Keratinocyte (primary cell): ENCODE measurements at regions not wholly inside any gene's neighbourhood (a gene's known extent, or its start where the extent isn't known, plus 50 kb on each side); places are given as distances from the start of the nearest gene placed in this dataset.

Experiments used
- DNase-seq: peaks from one replicate; pipeline ENCODE4 v3.0.0-alpha.2; 2011; ENCODE audit warnings: low read depth, missing footprints, low spot score
- FAIRE-seq: peaks from 2 replicates; lab custom pipeline; 2011; peaks lifted over from hg19 to GRCh38; lab: Jason Lieb, UNC
- H2AFZ ChIP-seq: 2 replicates; pipeline ENCODE4 v1.6.0; 2012; ENCODE audit warnings: low read length, control low read depth, inconsistent platforms; ENCODE audit not compliant: control insufficient read depth
- H3K27ac ChIP-seq: 2 replicates; pipeline ENCODE4 v1.5.1; 2011; ENCODE audit warnings: low read length; ENCODE audit not compliant: control insufficient read depth, insufficient read depth
- H3K27me3 ChIP-seq: 3 replicates; pipeline ENCODE4 v1.6.0; 2011; ENCODE audit warnings: low read length; ENCODE audit not compliant: control insufficient read depth, insufficient read depth; ENCODE audit errors: extremely low read depth
- H3K36me3 ChIP-seq, 2 experiments: 2 replicates in 1 of 2; 3 replicates in 1 of 2; pipeline ENCODE4 v1.5.1; 2011; ENCODE audit warnings: low read length in 2 of 2, mild to moderate bottlenecking in 1 of 2; ENCODE audit not compliant: control insufficient read depth in 2 of 2, insufficient read depth in 2 of 2; ENCODE audit errors: extremely low read depth in 1 of 2
- H3K4me1 ChIP-seq: 3 replicates; pipeline ENCODE4 v1.5.1; 2011; ENCODE audit warnings: low read length; ENCODE audit not compliant: control insufficient read depth, insufficient read depth; ENCODE audit errors: extremely low read depth
- H3K4me2 ChIP-seq: 3 replicates; pipeline ENCODE4 v1.6.0; 2011; ENCODE audit warnings: low read depth, low read length; ENCODE audit not compliant: control insufficient read depth, insufficient read depth; ENCODE audit errors: extremely low read depth
- H3K4me3 ChIP-seq, 3 experiments: fragments of 200-600 bp in 1 of 3; sonication (generic) in 1 of 3; 2 replicates in 2 of 3; 3 replicates in 1 of 3; pipeline ENCODE4 v1.5.1; 2011 to 2016; ENCODE audit warnings: low read length in 3 of 3, mild to moderate bottlenecking in 3 of 3, control low read depth in 2 of 3, inconsistent platforms in 1 of 3, low read depth in 1 of 3, mixed read lengths in 1 of 3, mixed run types in 1 of 3, moderate library complexity in 1 of 3; ENCODE audit not compliant: control insufficient read depth in 2 of 3, insufficient read depth in 2 of 3; ENCODE audit errors: extremely low read depth in 1 of 3
- H3K79me2 ChIP-seq: 2 replicates; pipeline ENCODE4 v1.6.0; 2012; ENCODE audit warnings: low read length; ENCODE audit not compliant: control insufficient read depth, insufficient read depth
- H3K9ac ChIP-seq: 3 replicates; pipeline ENCODE4 v1.6.0; 2011; ENCODE audit warnings: low read length; ENCODE audit not compliant: control insufficient read depth, insufficient read depth; ENCODE audit errors: extremely low read depth
- H3K9me1 ChIP-seq: 3 replicates; pipeline ENCODE4 v1.6.0; 2011; ENCODE audit warnings: low read length; ENCODE audit not compliant: control insufficient read depth, insufficient read depth; ENCODE audit errors: extremely low read depth
- H3K9me3 ChIP-seq: 2 replicates; pipeline ENCODE4 v1.5.1; 2012; ENCODE audit warnings: low read depth, low read length; ENCODE audit not compliant: control insufficient read depth
- H4K20me1 ChIP-seq: 3 replicates; pipeline ENCODE4 v1.6.0; 2011; ENCODE audit warnings: low read length; ENCODE audit not compliant: control insufficient read depth, insufficient read depth; ENCODE audit errors: extremely low read depth
- CTCF ChIP-seq, 3 experiments: IDR thresholded peaks in 1 of 3; conservative IDR thresholded peaks in 1 of 3; optimal IDR thresholded peaks in 1 of 3; 2 replicates in 2 of 3; 3 replicates in 1 of 3; pipeline versions ENCODE3 to v1.5.1; 2011; ENCODE audit warnings: low read length in 3 of 3, mild to moderate bottlenecking in 3 of 3, moderate library complexity in 2 of 3, control low read depth in 1 of 3, inconsistent platforms in 1 of 3; ENCODE audit not compliant: insufficient read depth in 2 of 3; ENCODE audit errors: extremely low read depth in 1 of 3
- EZH2 ChIP-seq: IDR thresholded peaks from one replicate; pipeline ENCODE4 v1.6.1; 2012; ENCODE audit warnings: inconsistent platforms, mild to moderate bottlenecking, low read length, moderate library complexity
- dilution Hi-C: fragments of 300-500 bp; cut with MboI; formaldehyde crosslinking; loops from one replicate; pipeline ENCODE4 v1.7.0; 2020; ENCODE audit warnings: low sequenced_read_pairs; ENCODE audit not compliant: extremely low pct_ligation_motif_present

- H3K4me2 ChIP-seq: no peak overlapping the region
- dilution Hi-C loops: no loop called here
- H3K9me3 ChIP-seq: no peaks in the 10 kb centered on the region
Observed at GRCh38 chr20:56733967-56734366, 104.9 kb downstream of the TFAP2C start.

GRCh38 chr20:56735084-56735642 lies 106.1 kb downstream of the TFAP2C start:
- Histone ChIP-seq H4K20me1 (no peaks in the 10 kb centered on the region), H3K9me3 (no peaks in the 10 kb centered on the region), H3K27ac (no peak overlapping the region), H3K4me1 (no peaks in the 10 kb centered on the region), H3K79me2 (no peaks in the 10 kb centered on the region), H3K36me3 (no peaks in the 10 kb centered on the region), H2AFZ (no peak overlapping the region), H3K9me1 (no peaks in the 10 kb centered on the region), H3K4me2 (no peak overlapping the region), H3K4me3 (no peak overlapping the region), H3K9ac (no peak overlapping the region), H3K27me3 (no peaks in the 10 kb centered on the region)
- FAIRE-seq (no peak), DNase-seq (no peak)
- TF ChIP-seq EZH2: no peak
- no peak for TF ChIP-seq CTCF (optimal IDR thresholded peaks at IDR 0.05 in 1 of 3, IDR thresholded peaks at IDR 0.05 in 1 of 3, conservative IDR thresholded peaks at IDR 0.05 in 1 of 3; ENCODE audit: extremely low read depth in 1 of 3, insufficient read depth in 2 of 3, low read length in 3 of 3)
- dilution Hi-C loops: no loop called here

More at GRCh38 chr20:56733967-56734366, 104.9 kb downstream of the TFAP2C start:
- Histone ChIP-seq H4K20me1 (no peaks in the 10 kb centered on the region), H3K79me2 (no peaks in the 10 kb centered on the region), H2AFZ (no peak overlapping the region), H3K4me3 (no peak overlapping the region), H3K9me1 (no peaks in the 10 kb centered on the region), H3K36me3 (no peaks in the 10 kb centered on the region), H3K27me3 (no peaks in the 10 kb centered on the region), H3K27ac (no peak overlapping the region), H3K4me1 (no peaks in the 10 kb centered on the region), H3K9ac (no peak overlapping the region)
- FAIRE-seq (no peak), DNase-seq (no peak)
- TF ChIP-seq CTCF (optimal IDR thresholded peaks at IDR 0.05 in 1 of 3, IDR thresholded peaks at IDR 0.05 in 1 of 3, conservative IDR thresholded peaks at IDR 0.05 in 1 of 3; ENCODE audit: extremely low read depth in 1 of 3, insufficient read depth in 2 of 3, low read length in 3 of 3): no peak
- TF ChIP-seq EZH2: no peak
